Esophagus muscularis mucosa (tissue), 4 donors: ENCODE measurements at regions not wholly inside any gene's neighbourhood (a gene's known extent, or its start where the extent isn't known, plus 50 kb on each side); places are given as distances from the start of the nearest gene placed in this dataset.

Source experiments
- DNase-seq: peaks from one replicate; pipeline ENCODE4 v3.0.0-alpha.2; 2017; ENCODE audit errors: extremely low spot score
- H3K27ac ChIP-seq, 4 donors: fragments of 200-600 bp; sonication (generic); replicated peaks in 1 of 4; 1 replicate in 3 of 4; 2 replicates in 1 of 4; pipeline ENCODE4 v1.5.1; 2016 to 2019; ENCODE audit warnings: mild to moderate bottlenecking in 1 of 4
- H3K27me3 ChIP-seq, 4 donors: fragments of 200-600 bp; sonication (generic); one replicate each; pipeline versions ENCODE4 v1.5.1 to v1.6.0; 2016 to 2019
- H3K36me3 ChIP-seq, 4 donors: fragments of 200-600 bp; sonication (generic); one replicate each; pipeline ENCODE4 v1.5.1; 2016 to 2019
- H3K4me1 ChIP-seq, 4 donors: fragments of 200-600 bp; sonication (generic); one replicate each; pipeline ENCODE4 v1.5.1; 2016 to 2019
- H3K4me3 ChIP-seq, 4 donors: fragments of 200-600 bp; sonication (generic); 1 replicate in 2 of 4; 2 replicates in 2 of 4; pipeline ENCODE4 v1.5.1; 2016 to 2019; ENCODE audit warnings: mild to moderate bottlenecking in 4 of 4, moderate library complexity in 1 of 4
- H3K9me3 ChIP-seq, 4 donors: fragments of 200-600 bp; sonication (generic); 1 replicate in 3 of 4; 2 replicates in 1 of 4; pipeline ENCODE4 v1.5.1; 2016 to 2019
- EP300 ChIP-seq: sonication (generic); formaldehyde crosslinking; IDR thresholded peaks from one replicate; pipeline ENCODE4 v1.6.1; 2017; ENCODE audit warnings: antibody characterized with exemption
- POLR2A ChIP-seq: fragments of 450-650 bp; IDR thresholded peaks from one replicate; pipeline ENCODE4 v1.6.1; 2017; ENCODE audit warnings: antibody characterized with exemption, moderate library complexity, mild to moderate bottlenecking, low read depth
- POLR2AphosphoS5 ChIP-seq, 2 donors: sonication (generic); formaldehyde crosslinking; IDR thresholded peaks; one replicate each; pipeline ENCODE4 v1.6.1; 2017; ENCODE audit warnings: antibody characterized with exemption in 2 of 2
- WGBS: methylation state at CpG from one replicate; pipeline ENCODE4 v1.1.5; 2018; 5-methylcytosine and 5-hydroxymethylcytosine counted together
- intact Hi-C: fragments of 100-400 bp; cut with DNase I; formaldehyde crosslinking; loops from one replicate; pipeline ENCODE4 v1.15.1; 2023
- TF ChIP-seq, protein P1 (sequence below), 3 experiments: fragments of 200-600 bp in 2 of 3; fragments of 450-650 bp in 1 of 3; sonication (generic) in 2 of 3; IDR thresholded peaks; one replicate each; pipeline ENCODE4 v1.5.1; 2017 to 2019; ENCODE audit warnings: antibody characterized with exemption in 3 of 3, mild to moderate bottlenecking in 2 of 3, moderate library complexity in 1 of 3

DNA sequence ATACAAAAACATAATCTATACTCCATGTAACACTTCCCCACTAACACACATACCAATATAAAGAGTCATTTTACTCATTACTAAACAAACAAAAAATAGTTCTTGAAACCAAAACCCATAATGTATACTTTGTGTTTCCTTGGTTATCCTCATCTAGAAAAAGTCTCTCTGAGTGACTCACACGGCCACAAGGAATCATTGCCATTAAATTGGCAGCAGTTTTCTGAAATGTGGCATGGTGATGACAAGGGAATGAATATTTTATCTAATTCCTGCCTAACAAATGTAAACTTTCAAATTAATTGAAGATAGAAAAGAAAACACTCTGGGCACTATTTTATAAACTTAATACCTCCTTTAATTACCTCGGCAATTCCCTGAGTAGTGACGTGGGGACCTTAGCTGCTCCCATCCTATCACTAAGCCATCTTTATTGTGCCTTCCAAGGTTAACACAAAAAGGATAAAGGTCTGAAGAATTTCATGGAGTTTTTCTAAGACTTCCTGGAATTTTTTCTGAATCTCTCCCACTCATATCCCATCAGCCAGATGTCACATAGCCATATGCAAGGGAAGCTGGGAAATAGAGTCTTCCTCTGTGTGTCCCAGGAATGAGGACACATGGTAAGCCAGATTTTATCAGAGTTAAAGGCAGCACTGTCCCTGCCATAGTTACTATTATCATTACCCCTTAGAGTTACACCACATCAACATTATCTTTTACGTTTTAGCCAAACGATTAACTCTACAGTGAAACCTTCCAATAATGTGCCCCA lies 857.2 kb upstream of the TENM4 start:
- WGBS, result 55% methylated on average over 5 of the region's 5 CpGs
- Histone ChIP-seq H3K27me3 (no peaks in the 10 kb centered on the region), H3K4me1 (no peaks in the 10 kb centered on the region), H3K27ac (no peak overlapping the region), H3K36me3 (no peaks in the 10 kb centered on the region), H3K9me3 (no peaks in the 10 kb centered on the region), H3K4me3 (no peak overlapping the region)
- DNase-seq, result no peak
- no peak for TF ChIP-seq EP300
- TF ChIP-seq, protein P1, sequence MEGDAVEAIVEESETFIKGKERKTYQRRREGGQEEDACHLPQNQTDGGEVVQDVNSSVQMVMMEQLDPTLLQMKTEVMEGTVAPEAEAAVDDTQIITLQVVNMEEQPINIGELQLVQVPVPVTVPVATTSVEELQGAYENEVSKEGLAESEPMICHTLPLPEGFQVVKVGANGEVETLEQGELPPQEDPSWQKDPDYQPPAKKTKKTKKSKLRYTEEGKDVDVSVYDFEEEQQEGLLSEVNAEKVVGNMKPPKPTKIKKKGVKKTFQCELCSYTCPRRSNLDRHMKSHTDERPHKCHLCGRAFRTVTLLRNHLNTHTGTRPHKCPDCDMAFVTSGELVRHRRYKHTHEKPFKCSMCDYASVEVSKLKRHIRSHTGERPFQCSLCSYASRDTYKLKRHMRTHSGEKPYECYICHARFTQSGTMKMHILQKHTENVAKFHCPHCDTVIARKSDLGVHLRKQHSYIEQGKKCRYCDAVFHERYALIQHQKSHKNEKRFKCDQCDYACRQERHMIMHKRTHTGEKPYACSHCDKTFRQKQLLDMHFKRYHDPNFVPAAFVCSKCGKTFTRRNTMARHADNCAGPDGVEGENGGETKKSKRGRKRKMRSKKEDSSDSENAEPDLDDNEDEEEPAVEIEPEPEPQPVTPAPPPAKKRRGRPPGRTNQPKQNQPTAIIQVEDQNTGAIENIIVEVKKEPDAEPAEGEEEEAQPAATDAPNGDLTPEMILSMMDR (IDR thresholded peaks at IDR 0.05), result no peak
- no peak for TF ChIP-seq POLR2AphosphoS5 (IDR thresholded peaks at IDR 0.05)
- TF ChIP-seq POLR2A, result no peak
- intact Hi-C loops, result no loop called here

- H3K27me3 ChIP-seq, result no peaks in the 10 kb centered on the region
- no peak overlapping the region for H3K4me3 ChIP-seq
- intact Hi-C loops, result no loop called here
- H3K9me3 ChIP-seq, result no peaks in the 10 kb centered on the region
- no peak overlapping the region for H3K27ac ChIP-seq
- DNase-seq, result no peak
- H3K4me1 ChIP-seq, result no peaks in the 10 kb centered on the region
- H3K36me3 ChIP-seq, result no peaks in the 10 kb centered on the region
- TF ChIP-seq, protein P1 (IDR thresholded peaks at IDR 0.05), result no peak
- TF ChIP-seq EP300 (no peak), POLR2A (no peak), POLR2AphosphoS5 (IDR thresholded peaks at IDR 0.05) (no peak)
- WGBS, result 86% methylated on average over 2 of the region's 2 CpGs
Measured at GRCh38 chr11:80293293-80293692, 852.5 kb upstream of the TENM4 start.

- peaks cover 0 to 6% (median 4%) of the 10 kb centered on the region in 4 donors for H3K4me1 ChIP-seq
- H3K27me3 ChIP-seq, result no peaks in the 10 kb centered on the region
- DNase-seq, result no peak
- no peak overlapping the region for H3K4me3 ChIP-seq
- intact Hi-C loops, result no loop called here
- 60% methylated on average over 3 of the region's 3 CpGs for WGBS
- H3K9me3 ChIP-seq, result no peaks in the 10 kb centered on the region
- no peaks in the 10 kb centered on the region for H3K36me3 ChIP-seq
- TF ChIP-seq, protein P1 (IDR thresholded peaks at IDR 0.05), result no peak
- TF ChIP-seq POLR2A (no peak), POLR2AphosphoS5 (IDR thresholded peaks at IDR 0.05) (no peak), EP300 (no peak)
- H3K27ac ChIP-seq, result no peak overlapping the region
Measured at GRCh38 chr11:80284946-80285785, 844.3 kb upstream of the TENM4 start.

GRCh38 chr11:80282643-80283042 lies 841.8 kb upstream of the TENM4 start:
- WGBS, result 76% methylated on average over 2 of the region's 2 CpGs
- no peak for DNase-seq

More at GRCh38 chr11:80282643-80283042, 841.8 kb upstream of the TENM4 start:
- H3K4me1 ChIP-seq, result peaks cover 0 to 6% (median 4%) of the 10 kb centered on the region in 4 donors
- H3K36me3 ChIP-seq, result no peaks in the 10 kb centered on the region
- H3K27me3 ChIP-seq, result no peaks in the 10 kb centered on the region
- H3K9me3 ChIP-seq, result no peaks in the 10 kb centered on the region
- H3K27ac ChIP-seq, result no peak overlapping the region
- intact Hi-C loops, result no loop called here
- no peak overlapping the region for H3K4me3 ChIP-seq
- TF ChIP-seq POLR2AphosphoS5 (IDR thresholded peaks at IDR 0.05), result no peak
- TF ChIP-seq, protein P1 (IDR thresholded peaks at IDR 0.05), result no peak
- no peak for TF ChIP-seq POLR2A
- TF ChIP-seq EP300, result no peak
